HUES64 (cell line): ENCODE measurements at regions not wholly inside any gene's neighbourhood (a gene's known extent, or its start where the extent isn't known, plus 50 kb on each side); places are given as distances from the start of the nearest gene placed in this dataset.

Source experiments
- H3K27ac ChIP-seq: 2 replicates; pipeline ENCODE4 v1.7.0; 2013; ENCODE audit warnings: low read depth, low read length, inconsistent platforms
- H3K27me3 ChIP-seq: 2 replicates; pipeline ENCODE4 v1.6.1; 2013; ENCODE audit warnings: mild to moderate bottlenecking, low read length; ENCODE audit not compliant: insufficient read depth
- H3K36me3 ChIP-seq: 2 replicates; pipeline ENCODE4 v1.6.1; 2013; ENCODE audit warnings: mild to moderate bottlenecking, low read length; ENCODE audit not compliant: insufficient read depth
- H3K4me1 ChIP-seq: 2 replicates; pipeline ENCODE4 v1.6.1; 2013; ENCODE audit warnings: mild to moderate bottlenecking, low read length, moderate library complexity; ENCODE audit not compliant: insufficient read depth
- H3K4me3 ChIP-seq: 2 replicates; pipeline ENCODE4 v1.5.1; 2013; ENCODE audit warnings: mild to moderate bottlenecking, low read length, moderate library complexity
- H3K9ac ChIP-seq: 2 replicates; pipeline ENCODE4 v1.6.1; 2013; ENCODE audit warnings: mild to moderate bottlenecking, low read depth, low read length
- H3K9me3 ChIP-seq: 2 replicates; pipeline ENCODE4 v1.6.1; 2013; ENCODE audit warnings: low read depth, low read length; ENCODE audit not compliant: insufficient read depth
- WGBS: fragments of 150-250, 120-280 bp; methylation state at CpG from one replicate; pipeline ENCODE4 v1.1.7; 2013; ENCODE audit warnings: missing lambda C conversion rate; 5-methylcytosine and 5-hydroxymethylcytosine counted together

DNA sequence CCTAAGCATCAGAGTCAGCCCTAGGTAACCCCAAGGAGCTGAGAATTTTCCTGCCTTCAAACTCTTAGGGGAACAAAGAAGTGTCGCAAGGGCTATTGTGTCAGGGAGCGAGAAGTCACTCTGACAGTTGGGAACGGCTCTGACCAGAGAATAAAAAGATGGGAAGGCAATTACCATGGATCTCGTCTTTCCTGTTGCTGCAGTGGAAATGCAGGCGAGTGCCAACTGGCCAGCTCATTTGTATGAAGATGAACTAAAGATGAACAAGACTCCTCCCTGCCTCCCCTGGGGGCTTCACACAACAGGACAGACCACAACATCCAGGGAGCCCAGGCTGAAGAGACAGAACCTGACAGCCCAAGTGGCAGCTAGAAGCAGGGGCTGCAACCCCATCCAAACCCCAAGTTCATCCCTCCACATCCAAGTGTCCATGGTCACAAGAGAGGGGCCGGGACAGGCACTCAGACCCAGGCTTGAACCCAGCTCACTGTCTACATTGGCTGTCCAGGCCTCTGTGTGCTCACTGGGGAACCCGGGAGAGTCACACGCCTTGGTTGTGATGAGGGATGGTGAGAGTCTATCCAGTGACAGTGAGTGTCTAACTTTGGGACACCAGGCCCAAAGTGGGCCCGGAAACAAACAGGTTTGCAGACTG, 322.4 kb downstream of the BCL11B start:
- WGBS: 88% methylated on average over 9 of the region's 9 CpGs
- Histone ChIP-seq H3K27me3 (no peaks in the 10 kb centered on the region), H3K9me3 (no peaks in the 10 kb centered on the region), H3K36me3 (no peaks in the 10 kb centered on the region), H3K4me3 (no peak overlapping the region), H3K9ac (no peak overlapping the region), H3K4me1 (0 out of 2 replicates have a peak, but pooled peaks cover 9% of the 10 kb centered on the region), H3K27ac (no peak overlapping the region)

DNA sequence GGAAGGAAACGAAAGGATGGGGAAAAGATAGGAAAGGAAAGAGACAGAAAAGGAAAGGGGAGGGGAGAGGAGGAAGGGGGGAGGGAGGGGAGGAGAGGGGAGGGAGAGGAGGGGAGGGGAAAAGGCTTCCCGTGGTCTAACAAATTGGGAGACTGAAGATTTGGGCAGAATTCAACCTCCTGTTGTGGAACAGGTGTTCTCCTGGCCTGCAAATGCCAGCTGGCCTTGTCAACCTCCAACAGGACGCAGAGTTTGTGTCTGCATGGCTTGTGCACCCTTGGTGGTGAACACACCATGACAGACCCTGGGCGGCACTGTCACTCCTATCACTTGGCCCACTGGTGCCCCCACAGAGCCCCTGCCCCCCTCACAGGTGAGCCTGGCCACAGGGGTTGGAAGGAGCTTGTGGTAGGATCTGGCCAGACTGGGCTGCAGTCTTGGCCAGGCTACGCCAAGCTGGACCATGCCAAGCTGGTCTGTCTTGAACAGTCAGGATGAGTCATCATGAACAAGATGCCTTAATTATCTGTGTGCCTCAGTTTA, 321.6 kb downstream of the BCL11B start:
- Histone ChIP-seq H3K9me3 (no peaks in the 10 kb centered on the region), H3K27ac (no peak overlapping the region), H3K4me3 (no peak overlapping the region), H3K27me3 (no peaks in the 10 kb centered on the region), H3K4me1 (0 out of 2 replicates have a peak, but pooled peaks cover 9% of the 10 kb centered on the region), H3K36me3 (no peaks in the 10 kb centered on the region), H3K9ac (no peak overlapping the region)
- WGBS: 84% methylated on average over 5 of the region's 5 CpGs

DNA sequence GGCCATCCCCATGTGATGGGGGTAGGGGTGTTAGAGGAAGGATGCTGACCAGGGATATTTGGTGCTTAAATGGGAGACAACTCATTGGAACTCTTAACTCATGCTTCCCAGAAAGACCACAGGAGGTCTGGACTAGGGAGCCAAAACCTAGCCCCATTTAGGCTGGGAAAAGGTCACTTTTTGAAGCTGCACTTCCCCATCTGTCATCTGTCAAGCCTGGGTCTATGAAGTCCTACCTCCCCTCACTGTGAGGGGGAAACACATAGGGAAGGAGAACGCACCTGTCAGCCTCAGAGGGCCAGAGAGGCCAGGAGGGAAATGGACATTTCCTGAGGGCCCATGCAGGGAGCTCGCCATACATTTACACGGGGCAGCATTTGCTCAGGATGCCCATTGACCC, 321.0 kb downstream of the BCL11B start:
- Histone ChIP-seq H3K9ac (no peak overlapping the region), H3K4me3 (no peak overlapping the region), H3K36me3 (no peaks in the 10 kb centered on the region), H3K9me3 (no peaks in the 10 kb centered on the region), H3K4me1 (0 out of 2 replicates have a peak, but pooled peaks cover 9% of the 10 kb centered on the region), H3K27ac (no peak overlapping the region), H3K27me3 (no peaks in the 10 kb centered on the region)
- WGBS: 93% methylated on average over 3 of the region's 3 CpGs

DNA sequence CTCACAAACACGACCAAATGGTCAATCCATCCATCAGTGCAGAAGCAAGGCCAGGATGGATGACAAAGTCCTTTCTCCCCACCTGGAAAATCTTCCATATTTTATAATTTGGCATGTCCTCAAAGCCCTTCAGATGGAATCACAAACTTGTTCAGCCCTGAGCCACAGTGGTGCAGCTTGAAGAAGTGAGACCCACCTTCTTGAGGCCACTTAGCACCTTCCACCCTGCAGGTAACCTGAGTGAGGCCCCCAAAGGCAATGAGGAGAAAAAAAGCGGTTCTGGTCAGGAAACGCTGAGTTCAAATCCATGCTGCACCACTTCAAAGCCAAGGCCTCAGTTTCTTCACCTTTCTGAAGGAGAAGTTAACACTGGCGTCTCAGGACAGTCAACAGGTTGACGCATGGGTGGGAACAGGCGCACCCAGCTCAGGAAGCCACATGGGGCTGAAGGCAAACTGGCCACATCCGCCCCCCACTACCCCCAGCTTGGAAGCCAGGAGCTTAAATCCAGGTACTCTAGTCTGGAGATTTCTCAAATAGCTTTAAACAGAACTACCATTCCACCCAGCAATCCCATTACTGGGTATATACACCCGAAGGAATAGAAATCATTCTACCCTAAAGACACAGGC, 320.4 kb downstream of the BCL11B start:
- Histone ChIP-seq H3K9ac (no peak overlapping the region), H3K4me1 (0 out of 2 replicates have a peak, but pooled peaks cover 9% of the 10 kb centered on the region), H3K27me3 (no peaks in the 10 kb centered on the region), H3K4me3 (no peak overlapping the region), H3K9me3 (no peaks in the 10 kb centered on the region), H3K27ac (no peak overlapping the region), H3K36me3 (no peaks in the 10 kb centered on the region)
- WGBS: 94% methylated on average over 8 of the region's 8 CpGs

- no peaks in the 10 kb centered on the region for H3K36me3 ChIP-seq
- H3K9me3 ChIP-seq: no peaks in the 10 kb centered on the region
- no peak overlapping the region for H3K27ac ChIP-seq
- no peak overlapping the region for H3K4me3 ChIP-seq
- 87% methylated on average over 9 of the region's 9 CpGs for WGBS
- H3K9ac ChIP-seq: no peak overlapping the region
- 0 out of 2 replicates have a peak, but pooled peaks cover 5% of the 10 kb centered on the region for H3K4me1 ChIP-seq
- H3K27me3 ChIP-seq: no peaks in the 10 kb centered on the region
These were observed 319.2 kb downstream of the BCL11B start for GRCh38 chr14:98952593-98953350.

DNA sequence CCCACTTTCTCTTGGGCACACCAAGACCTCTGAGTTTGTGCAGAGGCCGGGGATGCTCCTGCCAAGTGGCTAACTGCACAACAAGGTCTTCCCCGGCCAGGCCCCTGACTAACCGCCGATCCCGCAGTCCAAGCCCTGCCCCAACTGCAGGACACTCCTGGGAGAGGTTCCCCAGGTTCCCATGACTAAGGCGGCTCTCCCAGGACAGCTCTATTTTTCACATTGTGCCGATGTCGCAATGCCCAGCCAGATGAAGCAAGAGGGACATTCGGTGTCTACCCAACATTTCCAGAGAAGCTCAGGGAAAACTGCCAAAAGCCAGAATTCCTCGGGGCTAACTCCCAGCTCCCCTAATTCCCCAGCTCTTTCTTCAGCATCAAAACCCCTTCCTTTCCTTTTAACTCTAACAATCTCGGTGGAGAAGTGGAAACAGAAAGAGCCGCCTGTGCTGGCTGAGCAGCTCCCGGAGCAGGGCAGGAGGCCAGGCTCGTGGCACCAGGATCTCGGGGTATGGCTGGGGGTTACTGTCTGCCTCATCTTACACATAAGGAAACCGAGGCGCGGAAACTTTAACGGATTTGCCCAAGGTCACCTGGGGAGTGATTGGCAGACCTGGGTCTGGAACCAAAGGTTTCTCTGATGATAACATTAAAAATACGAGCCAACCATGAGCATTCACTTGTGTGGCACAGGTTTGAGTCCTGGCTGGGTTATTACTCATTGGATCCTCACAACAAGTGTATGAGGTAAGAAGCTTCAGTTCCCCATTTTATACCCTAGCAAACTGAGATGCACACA, 318.2 kb downstream of the BCL11B start:
- Histone ChIP-seq H3K36me3 (no peaks in the 10 kb centered on the region), H3K9ac (no peak overlapping the region), H3K9me3 (no peaks in the 10 kb centered on the region), H3K4me1 (0 out of 2 replicates have a peak, but pooled peaks cover 5% of the 10 kb centered on the region), H3K4me3 (no peak overlapping the region), H3K27ac (no peak overlapping the region), H3K27me3 (no peaks in the 10 kb centered on the region)
- WGBS: 95% methylated on average over 20 of the region's 20 CpGs

DNA sequence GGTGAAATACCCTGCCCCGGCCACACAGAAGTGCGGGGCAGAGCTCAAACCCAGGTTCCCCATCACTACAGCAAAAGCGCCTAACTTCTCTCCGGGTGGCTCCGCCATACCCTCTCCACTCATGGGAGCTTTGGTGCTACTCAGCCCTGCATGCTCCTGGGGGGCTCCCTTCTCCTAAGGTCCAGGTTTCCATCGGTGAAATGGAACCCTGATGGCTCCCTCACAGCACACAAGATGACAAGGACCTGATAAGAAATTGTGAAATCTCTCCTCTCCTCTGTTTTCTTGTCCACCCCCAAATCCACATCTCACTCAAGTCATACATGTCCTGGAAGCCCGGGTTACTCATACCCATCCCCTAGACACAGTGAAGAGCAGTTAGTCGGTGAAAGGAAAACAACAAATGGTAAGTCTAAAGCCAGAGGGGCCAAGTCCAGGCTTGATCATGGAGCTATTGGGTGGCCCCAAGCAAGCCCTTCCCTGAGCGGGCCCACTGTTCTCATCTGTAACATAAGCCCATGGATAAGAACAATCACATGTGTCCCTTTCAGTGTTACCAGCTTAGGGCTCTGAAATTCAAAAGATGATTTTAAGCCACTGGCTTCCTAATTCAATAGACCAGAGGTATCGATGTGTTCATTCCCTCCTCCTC, 317.5 kb downstream of the BCL11B start:
- no peaks in the 10 kb centered on the region for H3K4me1 ChIP-seq
- H3K36me3 ChIP-seq: no peaks in the 10 kb centered on the region
- 96% methylated on average over 10 of the region's 10 CpGs for WGBS
- H3K4me3 ChIP-seq: no peak overlapping the region
- no peaks in the 10 kb centered on the region for H3K27me3 ChIP-seq
- H3K27ac ChIP-seq: no peak overlapping the region
- H3K9ac ChIP-seq: no peak overlapping the region
- no peaks in the 10 kb centered on the region for H3K9me3 ChIP-seq

DNA sequence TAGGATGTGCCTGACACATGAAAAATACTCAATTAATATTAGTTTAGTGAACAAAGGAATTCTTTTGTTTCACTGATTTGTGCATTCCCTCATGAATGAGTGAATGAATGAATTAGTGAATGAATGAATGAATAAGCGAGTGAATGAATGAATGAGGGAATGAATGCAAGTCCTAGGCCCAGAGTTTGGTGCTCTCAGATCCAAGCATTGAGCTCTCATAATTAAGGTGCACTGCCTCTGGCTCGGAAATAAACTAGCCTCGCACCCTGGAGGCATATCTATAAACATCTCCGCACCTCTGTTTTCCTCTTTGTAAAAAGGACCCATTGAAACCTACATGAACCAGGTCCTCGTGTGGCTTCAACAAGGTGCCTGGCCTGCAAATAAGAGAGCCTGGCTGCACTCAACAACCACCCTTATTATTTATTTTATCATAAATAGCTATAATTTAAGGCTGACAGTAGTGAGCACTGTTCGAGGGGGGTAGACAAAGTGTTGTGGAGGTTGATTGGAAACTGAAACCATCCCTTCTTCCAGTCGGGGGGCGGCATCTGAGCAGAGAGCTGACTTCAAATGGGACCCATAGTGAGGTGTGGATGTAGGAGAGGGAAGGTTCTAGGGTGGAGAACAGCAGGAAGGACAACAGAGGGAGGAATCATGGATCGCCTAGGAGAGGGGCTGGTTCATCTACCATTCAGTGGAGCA, 316.8 kb downstream of the BCL11B start:
- Histone ChIP-seq H3K36me3 (no peaks in the 10 kb centered on the region), H3K27ac (no peak overlapping the region), H3K9me3 (no peaks in the 10 kb centered on the region), H3K9ac (no peak overlapping the region), H3K4me1 (no peaks in the 10 kb centered on the region), H3K27me3 (no peaks in the 10 kb centered on the region), H3K4me3 (no peak overlapping the region)
- WGBS: 95% methylated on average over 9 of the region's 9 CpGs

DNA sequence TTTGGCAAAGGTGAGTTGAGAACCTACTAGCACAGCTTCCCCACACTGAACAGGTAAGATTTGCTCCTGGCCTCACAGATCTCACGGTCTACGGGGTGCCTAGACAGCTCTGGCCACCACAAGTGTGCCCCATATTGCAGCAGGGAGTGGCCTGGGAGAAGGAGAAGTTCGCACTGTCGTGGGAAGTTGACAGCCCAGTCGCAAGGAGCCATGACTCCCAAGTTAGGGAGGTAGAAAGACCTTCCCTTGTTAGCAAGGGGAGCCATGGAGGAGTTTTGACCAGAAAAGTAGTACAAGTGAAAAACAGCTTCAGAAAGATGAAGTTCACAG, 316.3 kb downstream of the BCL11B start:
- 88% methylated on average over 5 of the region's 5 CpGs for WGBS
- no peaks in the 10 kb centered on the region for H3K9me3 ChIP-seq
- no peaks in the 10 kb centered on the region for H3K4me1 ChIP-seq
- H3K9ac ChIP-seq: no peak overlapping the region
- H3K27me3 ChIP-seq: no peaks in the 10 kb centered on the region
- H3K4me3 ChIP-seq: no peak overlapping the region
- H3K27ac ChIP-seq: no peak overlapping the region
- no peaks in the 10 kb centered on the region for H3K36me3 ChIP-seq

DNA sequence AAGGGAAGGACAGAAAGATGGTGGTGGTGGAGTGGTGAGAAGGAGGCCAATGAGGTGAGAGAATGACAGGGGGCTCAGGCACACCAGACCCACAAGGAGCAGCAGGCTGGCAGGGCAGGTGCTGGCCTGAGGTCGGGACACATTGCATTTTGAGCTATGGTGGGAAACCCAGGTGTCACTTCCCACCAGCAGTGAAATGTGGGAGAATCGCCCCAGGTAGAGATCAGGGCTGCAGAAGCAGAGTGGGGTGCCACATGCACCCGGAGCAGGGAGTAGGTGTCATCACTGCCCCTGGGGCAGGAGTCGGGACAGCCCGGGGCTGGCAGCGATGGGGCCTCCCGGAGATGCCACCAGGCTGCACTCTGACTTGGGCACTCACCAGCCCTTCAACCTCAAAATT, 315.8 kb downstream of the BCL11B start:
- WGBS: 92% methylated on average over 7 of the region's 7 CpGs
- Histone ChIP-seq H3K36me3 (no peaks in the 10 kb centered on the region), H3K4me1 (no peaks in the 10 kb centered on the region), H3K4me3 (no peak overlapping the region), H3K9me3 (no peaks in the 10 kb centered on the region), H3K9ac (no peak overlapping the region), H3K27me3 (no peaks in the 10 kb centered on the region), H3K27ac (no peak overlapping the region)
